NCI-H1436 treated with DMSO at 0.1 percent for 48 hours (cell line): ENCODE measurements at regions not wholly inside any gene's neighbourhood (a gene's known extent, or its start where the extent isn't known, plus 50 kb on each side); places are given as distances from the start of the nearest gene placed in this dataset.
"Not testable (repeated sequence)": the region's sequence is repeated elsewhere in the genome, so short reads cannot be mapped to it uniquely, and the experiment has no call there.

ENCODE experiments used
- DNase-seq: peaks from one replicate; lab custom pipeline; 2025; lab: John Stamatoyannopoulos, UW

DNA sequence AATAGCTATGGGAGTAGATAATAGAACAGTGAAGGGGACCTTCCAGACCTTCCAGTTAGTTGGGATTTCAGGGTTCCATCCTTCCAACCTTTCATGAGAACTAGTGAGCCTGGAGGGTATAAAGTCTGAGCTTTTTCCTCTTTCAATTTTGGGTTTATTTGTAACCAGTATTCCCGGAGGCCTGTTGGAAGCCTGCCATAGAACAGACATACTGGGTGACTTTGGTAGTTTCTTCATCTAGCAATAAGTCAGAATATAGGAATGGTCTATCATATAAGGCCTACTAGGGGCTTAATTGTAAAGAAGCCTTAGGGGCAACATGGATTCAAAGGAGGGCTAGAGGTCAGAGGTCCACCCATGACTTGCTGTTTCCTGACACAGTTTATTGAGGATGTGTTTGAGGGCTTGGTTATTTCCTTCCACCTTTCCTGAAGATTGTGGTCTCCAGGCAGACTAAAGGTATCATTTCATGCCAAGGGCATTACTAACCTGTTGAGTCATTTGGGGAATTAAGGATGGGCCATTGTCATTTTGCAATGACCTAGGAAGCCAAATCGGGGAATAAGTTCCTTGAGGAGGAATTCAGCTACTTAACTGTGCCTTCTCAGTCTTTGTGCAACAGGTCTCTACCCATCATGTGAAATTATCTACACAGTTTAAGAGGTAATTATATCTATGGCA lies 410.3 kb downstream of the SLC6A15 start:
- DNase-seq = no peak

DNA sequence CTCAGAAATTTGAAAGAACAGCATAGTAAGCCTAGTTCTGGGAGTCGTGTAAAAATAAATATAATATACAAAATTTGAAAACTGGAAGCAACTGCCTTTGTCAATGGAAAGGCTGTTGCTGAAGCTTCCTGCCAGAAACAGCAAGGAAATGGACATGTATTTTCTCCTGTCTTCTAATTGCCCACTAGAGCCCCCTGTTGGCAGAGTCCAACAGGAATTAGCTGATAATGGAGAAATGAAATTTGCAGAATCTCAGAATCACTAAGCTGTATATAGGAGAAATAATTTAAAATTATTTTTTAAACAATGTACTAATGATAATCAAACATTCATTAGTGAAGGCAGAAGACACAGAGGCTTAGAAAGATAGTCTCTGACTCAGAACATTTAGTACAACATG lies 414.8 kb downstream of the SLC6A15 start:
- DNase-seq = no peak

- DNase-seq = no peak
Measured at GRCh38 chr12:84495711-84496110, 416.9 kb downstream of the SLC6A15 start.

DNA sequence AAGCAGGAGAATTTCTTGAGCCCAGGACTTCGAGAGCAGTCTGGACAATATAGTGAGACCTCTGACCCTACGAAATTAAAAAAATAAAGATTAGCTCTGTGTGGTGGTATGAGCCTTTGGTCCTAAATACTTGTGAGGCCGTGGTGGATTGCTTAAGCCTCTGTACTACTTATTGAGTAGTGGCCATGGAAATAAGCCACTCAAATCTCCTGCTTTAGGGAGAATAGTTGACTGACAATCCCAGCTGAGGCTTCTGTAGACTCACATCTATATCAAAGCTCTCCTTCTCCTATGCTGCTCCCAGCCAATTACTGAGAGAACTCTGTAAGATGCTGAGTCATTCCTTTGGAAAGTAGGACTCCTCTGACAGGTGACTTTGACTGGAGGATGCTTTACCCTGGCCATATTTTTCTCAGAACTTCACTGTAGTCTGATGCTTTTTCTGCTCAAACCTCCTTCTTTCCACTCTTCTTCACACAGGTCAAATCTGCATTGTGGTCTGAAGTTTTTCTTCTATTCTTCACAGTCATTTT lies 420.2 kb downstream of the SLC6A15 start:
- no peak for DNase-seq

- no peak for DNase-seq
Measured at GRCh38 chr12:84484798-84485197, 427.8 kb downstream of the SLC6A15 start.

DNA sequence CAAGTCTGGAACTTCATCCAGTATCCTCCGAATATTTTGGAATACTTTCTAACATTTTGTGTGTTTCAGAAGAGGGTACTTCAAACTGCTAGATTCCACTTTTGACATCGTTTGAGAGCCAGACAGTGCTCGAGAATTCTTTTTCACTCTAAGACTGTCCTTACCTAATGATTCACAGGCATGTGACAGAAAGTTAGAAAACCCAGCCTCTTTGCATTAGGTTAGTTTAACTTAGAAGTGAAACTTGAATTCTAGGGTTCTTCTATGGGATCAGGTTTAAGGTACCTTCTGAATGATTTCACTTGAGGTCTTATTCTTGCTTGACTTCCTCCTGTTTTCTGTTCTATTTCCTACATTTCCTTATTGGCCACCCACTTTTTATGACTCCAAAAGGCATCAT lies 431.8 kb downstream of the SLC6A15 start:
- DNase-seq = no peak

DNA sequence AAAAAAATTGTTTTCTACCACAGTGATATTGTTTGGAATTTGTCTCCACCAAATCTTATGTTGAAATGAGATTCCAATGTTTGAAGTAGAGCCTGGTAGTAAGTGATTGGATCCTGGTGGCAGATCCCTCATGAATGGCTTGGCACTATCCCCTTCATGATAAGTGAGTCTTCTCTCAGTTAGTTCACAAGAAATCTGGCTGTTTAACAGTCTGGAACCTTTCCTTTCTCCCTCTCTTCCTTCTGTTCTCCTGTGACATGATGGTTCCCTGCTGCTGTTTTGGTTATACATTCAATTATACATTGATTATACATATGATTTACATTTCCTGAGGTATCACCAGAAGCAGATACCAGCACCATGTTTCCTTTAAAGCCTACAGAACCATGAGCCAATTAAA lies 442.2 kb downstream of the SLC6A15 start:
- no peak for DNase-seq

GRCh38 chr12:84464616-84465015 lies 448.0 kb downstream of the SLC6A15 start:
- DNase-seq = no peak

GRCh38 chr12:84463741-84464495 lies 448.7 kb downstream of the SLC6A15 start:
- DNase-seq = no peak

GRCh38 chr12:84455598-84455997 lies 457.0 kb downstream of the SLC6A15 start:
- no peak for DNase-seq

- DNase-seq = not testable (repeated sequence)
Measured at GRCh38 chr12:84446478-84446877, 466.1 kb downstream of the SLC6A15 start.

DNA sequence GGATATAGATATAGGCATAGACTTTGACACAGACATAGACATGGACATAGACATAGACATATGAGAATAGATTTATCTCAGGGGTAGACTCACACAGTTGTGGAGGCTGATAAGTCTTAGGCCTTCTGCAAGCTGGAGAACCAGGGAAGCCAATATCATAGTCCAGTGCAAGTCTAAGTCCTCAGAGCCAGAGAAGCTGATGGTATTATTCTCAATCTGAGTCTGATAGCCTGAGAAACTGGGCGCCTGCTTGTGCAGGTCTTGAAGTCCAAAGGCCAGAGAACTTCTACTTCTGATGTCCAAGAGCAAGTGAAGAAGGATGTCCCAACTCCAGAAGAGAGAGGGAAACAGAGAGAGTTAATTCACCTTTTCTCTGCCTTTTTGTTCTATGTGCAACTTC lies 476.5 kb downstream of the SLC6A15 start:
- DNase-seq = no peak

GRCh38 chr12:84435682-84436081 lies 476.9 kb downstream of the SLC6A15 start:
- DNase-seq = no peak

DNA sequence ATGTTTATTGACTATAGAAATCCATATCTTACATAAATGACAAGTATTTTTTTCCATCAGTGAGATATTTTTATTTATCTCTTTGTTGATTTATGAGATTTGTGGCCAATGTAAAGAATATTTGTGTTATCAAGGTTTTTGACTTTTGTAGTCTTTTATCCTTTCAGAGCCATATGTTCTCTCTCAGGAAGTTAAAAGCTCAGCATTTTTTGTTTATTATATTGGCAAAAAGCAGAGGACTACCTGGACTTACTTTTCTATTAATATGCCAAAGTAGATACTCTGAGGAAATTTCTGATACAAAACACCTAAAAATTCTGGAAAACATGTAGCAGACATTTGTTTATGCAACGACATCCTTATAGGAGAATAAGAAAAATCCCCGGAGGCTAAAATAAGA lies 490.3 kb downstream of the SLC6A15 start:
- DNase-seq = no peak

GRCh38 chr12:84421103-84421502 lies 491.5 kb downstream of the SLC6A15 start:
- DNase-seq = no peak

DNA sequence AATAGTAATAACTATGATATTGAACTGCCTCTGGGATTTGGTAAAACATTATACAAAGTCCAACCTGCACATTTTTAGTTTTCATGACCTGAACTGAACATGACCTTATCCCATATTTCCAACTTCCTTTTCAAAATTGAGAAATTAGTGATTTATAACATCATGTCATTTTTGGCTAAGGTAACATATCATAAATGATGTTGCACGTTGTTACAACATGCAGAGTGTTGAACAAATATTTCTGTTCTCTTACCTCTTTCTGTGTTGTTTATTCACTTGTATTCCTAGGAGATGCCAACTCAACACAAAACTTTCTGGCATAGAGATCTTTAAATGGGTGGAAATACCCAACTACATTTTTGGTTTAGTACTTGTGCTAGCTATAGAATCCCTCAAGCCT lies 496.0 kb downstream of the SLC6A15 start:
- no peak for DNase-seq

DNA sequence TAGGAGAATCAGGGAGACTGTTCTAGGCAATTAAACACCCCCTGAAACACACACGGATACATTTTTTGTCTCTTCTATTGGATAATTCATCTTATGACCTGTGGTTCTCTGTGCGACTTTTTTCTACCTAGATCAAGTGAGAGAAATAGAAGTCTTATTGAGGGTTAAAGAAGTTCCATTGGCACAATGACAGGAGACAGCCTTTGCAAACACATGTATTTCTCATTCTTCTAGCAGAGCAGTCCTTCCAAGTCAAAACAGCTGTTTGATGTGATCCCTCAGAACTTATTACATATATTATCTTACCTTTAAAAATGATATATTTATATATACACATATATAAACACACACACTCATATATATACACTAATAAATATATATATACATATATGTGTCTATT lies 496.7 kb downstream of the SLC6A15 start:
- no peak for DNase-seq

DNA sequence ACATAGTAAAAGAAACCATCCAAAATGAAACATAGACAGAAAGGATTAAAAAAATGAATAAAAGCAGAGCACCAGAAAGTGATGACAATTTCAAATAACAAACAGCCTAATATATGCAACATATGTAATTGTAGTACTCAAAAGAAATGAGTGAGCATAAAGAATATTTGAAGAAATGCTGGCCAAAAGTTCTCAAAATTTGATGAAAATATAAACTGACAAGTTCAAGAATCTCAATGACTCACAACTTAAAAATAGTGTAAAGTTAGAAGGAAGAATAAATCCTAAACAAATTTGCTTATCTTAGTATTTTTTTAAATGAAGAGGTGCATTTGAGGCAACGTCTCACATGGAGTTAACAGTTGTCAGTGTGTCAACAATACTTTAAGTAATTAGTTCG lies 498.9 kb downstream of the SLC6A15 start:
- no peak for DNase-seq

GRCh38 chr12:84412226-84412625 lies 500.4 kb downstream of the SLC6A15 start:
- no peak for DNase-seq

GRCh38 chr12:84411031-84411430 lies 501.6 kb downstream of the SLC6A15 start:
- DNase-seq = no peak

DNA sequence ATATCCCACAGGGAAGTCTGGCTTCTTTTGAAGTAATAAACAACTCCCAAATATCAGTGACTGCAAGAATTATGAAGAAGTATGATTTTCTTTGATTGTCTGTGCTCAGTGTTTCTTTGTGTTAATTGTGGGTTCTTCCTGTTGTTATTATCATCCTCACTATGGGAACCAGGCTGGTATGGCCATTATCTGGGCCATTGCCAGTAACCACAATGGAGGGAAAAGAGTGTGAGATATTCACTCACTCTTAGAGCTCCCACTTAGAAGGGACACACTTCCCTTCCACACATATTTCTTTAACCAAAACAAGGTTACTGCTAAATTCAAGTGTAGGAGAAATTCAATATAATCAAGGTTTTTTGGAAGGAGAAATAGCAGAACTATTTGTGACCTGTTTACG lies 503.7 kb downstream of the SLC6A15 start:
- no peak for DNase-seq

- not testable (repeated sequence) for DNase-seq
Measured at GRCh38 chr12:84406720-84407119, 505.9 kb downstream of the SLC6A15 start.

GRCh38 chr12:84397846-84398245 lies 514.8 kb downstream of the SLC6A15 start:
- no peak for DNase-seq

GRCh38 chr12:84397263-84397662 lies 515.3 kb downstream of the SLC6A15 start:
- no peak for DNase-seq
